GM12878 (cell line): ENCODE measurements at regions not wholly inside any gene's neighbourhood (a gene's known extent, or its start where the extent isn't known, plus 50 kb on each side); places are given as distances from the start of the nearest gene placed in this dataset.

Source experiments
- ATAC-seq: fragments of 200-7000 bp; cut with Tn5 transposase; 3 replicates; pipeline ENCODE4 v1.9.1; 2020; ENCODE audit warnings: mild to moderate bottlenecking, moderate library complexity
- BruUV-seq: library from RNA; stranded (reverse); fragments of 400-500 nt; replicated peaks from 2 replicates; lab custom pipeline; 2021; lab: Mats Ljungman, UMichigan
- CTCF ChIA-PET: fragments of 300-600 bp; sonication (Branson Sonifier 250); formaldehyde crosslinking; extraction: SDS; loops from one replicate; lab custom pipeline; 2021; ENCODE audit warnings: inconsistent platforms; lab: Yijun Ruan, JAX
- POLR2A ChIA-PET: fragments of 350-600 bp; formaldehyde crosslinking; extraction: SDS; loops from one replicate; lab custom pipeline; 2021; ENCODE audit warnings: inconsistent platforms; lab: Charles Lee
- RAD21 ChIA-PET: fragments of 300-600 bp; sonication (Branson Sonifier 250); formaldehyde crosslinking; loops from one replicate; lab custom pipeline; 2023; ENCODE audit warnings: antibody characterized with exemption; ENCODE audit not compliant: unreplicated experiment; lab: Charles Lee
- SMC1A ChIA-PET: fragments of 300-600 bp; sonication (Branson Sonifier 250); formaldehyde crosslinking; loops from one replicate; lab custom pipeline; 2023; ENCODE audit not compliant: unreplicated experiment, uncharacterized antibody; lab: Charles Lee
- DNase-seq: peaks from one replicate; pipeline ENCODE4 v3.0.0-alpha.2; 2011; ENCODE audit warnings: low read depth, low spot score
- FAIRE-seq: peaks from 3 replicates; lab custom pipeline; 2011; peaks lifted over from hg19 to GRCh38; lab: Jason Lieb, UNC
- H2AFZ ChIP-seq: 2 replicates; pipeline ENCODE4 v1.6.0; 2011; ENCODE audit warnings: low read depth, low read length, control low read depth; ENCODE audit not compliant: control insufficient read depth
- H3K27ac ChIP-seq: 2 replicates; pipeline ENCODE4 v1.5.1; 2011; ENCODE audit warnings: control low read depth; ENCODE audit not compliant: control insufficient read depth, insufficient read depth
- H3K27me3 ChIP-seq, 2 experiments: replicated peaks in 1 of 2; 2 replicates each; pipeline versions ENCODE4 v1.6.0 to v1.6.1; 2011; ENCODE audit warnings: low read length in 1 of 2; ENCODE audit not compliant: control insufficient read depth in 2 of 2, insufficient read depth in 2 of 2
- H3K36me3 ChIP-seq, 2 experiments: 2 replicates each; pipeline ENCODE4 v1.5.1; 2011; ENCODE audit warnings: low read length in 1 of 2; ENCODE audit not compliant: control insufficient read depth in 2 of 2, insufficient read depth in 2 of 2
- H3K4me1 ChIP-seq: 2 replicates; pipeline ENCODE4 v1.6.1; 2011; ENCODE audit warnings: mild to moderate bottlenecking, low read length, moderate library complexity, mixed read lengths; ENCODE audit not compliant: control insufficient read depth, insufficient read depth
- H3K4me2 ChIP-seq: 2 replicates; pipeline ENCODE4 v1.6.0; 2011; ENCODE audit warnings: control low read depth; ENCODE audit not compliant: control insufficient read depth, insufficient read depth
- H3K4me3 ChIP-seq: fragments of 200-600 bp; sonication (generic); 2 replicates; pipeline ENCODE4 v1.5.1; 2016
- H3K79me2 ChIP-seq: 2 replicates; pipeline ENCODE4 v1.6.0; 2011; ENCODE audit warnings: low read length; ENCODE audit not compliant: control insufficient read depth, insufficient read depth
- H3K9ac ChIP-seq: 2 replicates; pipeline ENCODE4 v1.8.0; 2011; ENCODE audit warnings: low read length, control low read depth, mixed read lengths; ENCODE audit not compliant: control insufficient read depth, insufficient read depth
- H3K9me3 ChIP-seq: replicated peaks from 3 replicates; pipeline ENCODE4 v1.5.1; 2011; ENCODE audit warnings: mild to moderate bottlenecking, low read length; ENCODE audit not compliant: control insufficient read depth, insufficient read depth
- H4K20me1 ChIP-seq: 2 replicates; pipeline ENCODE4 v1.6.0; 2011; ENCODE audit not compliant: control insufficient read depth, insufficient read depth
- ESRRA ChIP-seq: IDR thresholded peaks from 2 replicates; pipeline ENCODE4 v1.6.1; 2012; ENCODE audit warnings: mild to moderate bottlenecking, low read length, improper control_type of control experiment
- KDM1A ChIP-seq: fragments of 200-600 bp; sonication (generic); IDR thresholded peaks from 2 replicates; pipeline ENCODE4 v1.6.1; 2016; ENCODE audit warnings: borderline replicate concordance
- NR2C1 ChIP-seq: fragments of 450-650 bp; IDR thresholded peaks from 2 replicates; pipeline ENCODE4 v1.6.1; 2017; ENCODE audit warnings: antibody characterized with exemption, mild to moderate bottlenecking, moderate library complexity
- SP1 ChIP-seq: IDR thresholded peaks from one replicate; pipeline ENCODE4 v1.6.1; 2011; ENCODE audit warnings: low read depth, low read length
- TARDBP ChIP-seq: IDR thresholded peaks from 2 replicates; pipeline ENCODE4 v1.6.1; 2016; ENCODE audit warnings: borderline replicate concordance
- ZNF274 ChIP-seq: IDR thresholded peaks from one replicate; pipeline ENCODE4 v1.8.0; 2011; ENCODE audit not compliant: insufficient read length, insufficient read depth
- WGBS: methylation state at CpG from one replicate; pipeline ENCODE4 v1.1.6; 2016; ENCODE audit warnings: low lambda C conversion rate; ENCODE audit not compliant: insufficient replicate concordance, insufficient coverage; ENCODE audit errors: missing lambda C conversion rate; 5-methylcytosine and 5-hydroxymethylcytosine counted together
- in situ Hi-C: fragments of 300-500 bp; cut with MboI; formaldehyde crosslinking; loops from 9 replicates; pipeline ENCODE4 v1.14.3; 2018; ENCODE audit warnings: mixed read lengths
- intact Hi-C: fragments of 100-400 bp; cut with micrococcal nuclease; formaldehyde crosslinking; loops from one replicate; pipeline ENCODE4 v1.14.2; 2022; ENCODE audit not compliant: unreplicated experiment
- TF ChIP-seq, protein P1 (sequence below): fragments of 450-650 bp; IDR thresholded peaks from 2 replicates; pipeline ENCODE4 v1.6.1; 2017; ENCODE audit warnings: mild to moderate bottlenecking, moderate library complexity
- TF ChIP-seq, protein P2 (sequence below): IDR thresholded peaks from 2 replicates; pipeline ENCODE4 v1.6.1; 2011; ENCODE audit warnings: low read depth, low read length, improper control_type of control experiment, borderline replicate concordance
- TF ChIP-seq, protein P3 (sequence below): fragments of 450-650 bp; IDR thresholded peaks from 2 replicates; pipeline ENCODE4 v1.6.1; 2017; ENCODE audit warnings: mild to moderate bottlenecking, low read depth, inconsistent platforms; ENCODE audit not compliant: poor library complexity, severe bottlenecking
- TF ChIP-seq, protein P4 (sequence below): IDR thresholded peaks from 2 replicates; pipeline ENCODE4 v1.6.1; 2012; ENCODE audit warnings: low read depth, low read length, improper control_type of control experiment

DNA sequence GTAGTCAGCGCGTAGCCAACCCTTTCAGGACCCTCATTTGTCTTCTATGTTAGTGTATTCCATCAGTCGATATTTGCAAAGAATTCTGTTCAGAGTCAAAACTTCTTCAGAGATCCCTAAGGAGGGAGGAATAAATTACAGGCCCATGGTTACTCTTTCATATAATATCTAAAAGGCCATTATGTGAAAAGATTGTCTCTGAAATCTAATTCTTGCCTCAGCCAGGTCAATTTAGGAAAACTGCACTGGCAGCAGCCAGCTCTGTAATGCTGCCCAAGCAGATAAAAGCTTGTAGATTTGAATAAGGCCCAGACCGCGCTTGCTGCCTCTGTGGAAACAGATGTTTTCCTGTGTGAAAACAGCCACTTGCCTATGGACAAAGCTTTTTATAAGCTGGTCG lies 379.8 kb downstream of the CNTNAP4 start:
- WGBS: 34% methylated on average over 6 of the region's 6 CpGs
- Histone ChIP-seq H3K27ac (no peak overlapping the region), H3K27me3 (no peaks in the 10 kb centered on the region), H4K20me1 (no peaks in the 10 kb centered on the region), H3K36me3 (no peaks in the 10 kb centered on the region), H2AFZ (no peak overlapping the region), H3K9ac (no peak overlapping the region), H3K4me3 (no peak overlapping the region), H3K4me2 (no peak overlapping the region), H3K4me1 (no peaks in the 10 kb centered on the region), H3K79me2 (no peaks in the 10 kb centered on the region), H3K9me3 (no peaks in the 10 kb centered on the region)
- CTCF ChIA-PET: interaction anchor here (0.6 to 1.2 kb wide), 3 partner anchors 10 to 855 kb away, joined by 3 read pairs; no protein-coding TSS in a partner anchor
- POLR2A ChIA-PET: no interaction called here
- intact Hi-C loops (no loop called here), in situ Hi-C loops (no loop called here)
- RAD21 ChIA-PET: interaction anchor here (1.0 kb wide), 2 partner anchors 224 to 514 kb away, joined by 3 read pairs; no protein-coding TSS in a partner anchor
- DNase-seq: no peak
- BruUV-seq: no TSS peak
- ATAC-seq: no peak
- TF ChIP-seq KDM1A (no peak), TARDBP (no peak), ZNF274 (no peak), ESRRA (no peak), SP1 (no peak), NR2C1 (no peak)
- TF ChIP-seq, protein P1, sequence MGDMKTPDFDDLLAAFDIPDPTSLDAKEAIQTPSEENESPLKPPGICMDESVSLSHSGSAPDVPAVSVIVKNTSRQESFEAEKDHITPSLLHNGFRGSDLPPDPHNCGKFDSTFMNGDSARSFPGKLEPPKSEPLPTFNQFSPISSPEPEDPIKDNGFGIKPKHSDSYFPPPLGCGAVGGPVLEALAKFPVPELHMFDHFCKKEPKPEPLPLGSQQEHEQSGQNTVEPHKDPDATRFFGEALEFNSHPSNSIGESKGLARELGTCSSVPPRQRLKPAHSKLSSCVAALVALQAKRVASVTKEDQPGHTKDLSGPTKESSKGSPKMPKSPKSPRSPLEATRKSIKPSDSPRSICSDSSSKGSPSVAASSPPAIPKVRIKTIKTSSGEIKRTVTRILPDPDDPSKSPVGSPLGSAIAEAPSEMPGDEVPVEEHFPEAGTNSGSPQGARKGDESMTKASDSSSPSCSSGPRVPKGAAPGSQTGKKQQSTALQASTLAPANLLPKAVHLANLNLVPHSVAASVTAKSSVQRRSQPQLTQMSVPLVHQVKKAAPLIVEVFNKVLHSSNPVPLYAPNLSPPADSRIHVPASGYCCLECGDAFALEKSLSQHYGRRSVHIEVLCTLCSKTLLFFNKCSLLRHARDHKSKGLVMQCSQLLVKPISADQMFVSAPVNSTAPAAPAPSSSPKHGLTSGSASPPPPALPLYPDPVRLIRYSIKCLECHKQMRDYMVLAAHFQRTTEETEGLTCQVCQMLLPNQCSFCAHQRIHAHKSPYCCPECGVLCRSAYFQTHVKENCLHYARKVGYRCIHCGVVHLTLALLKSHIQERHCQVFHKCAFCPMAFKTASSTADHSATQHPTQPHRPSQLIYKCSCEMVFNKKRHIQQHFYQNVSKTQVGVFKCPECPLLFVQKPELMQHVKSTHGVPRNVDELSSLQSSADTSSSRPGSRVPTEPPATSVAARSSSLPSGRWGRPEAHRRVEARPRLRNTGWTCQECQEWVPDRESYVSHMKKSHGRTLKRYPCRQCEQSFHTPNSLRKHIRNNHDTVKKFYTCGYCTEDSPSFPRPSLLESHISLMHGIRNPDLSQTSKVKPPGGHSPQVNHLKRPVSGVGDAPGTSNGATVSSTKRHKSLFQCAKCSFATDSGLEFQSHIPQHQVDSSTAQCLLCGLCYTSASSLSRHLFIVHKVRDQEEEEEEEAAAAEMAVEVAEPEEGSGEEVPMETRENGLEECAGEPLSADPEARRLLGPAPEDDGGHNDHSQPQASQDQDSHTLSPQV: no peak
- TF ChIP-seq, protein P2, sequence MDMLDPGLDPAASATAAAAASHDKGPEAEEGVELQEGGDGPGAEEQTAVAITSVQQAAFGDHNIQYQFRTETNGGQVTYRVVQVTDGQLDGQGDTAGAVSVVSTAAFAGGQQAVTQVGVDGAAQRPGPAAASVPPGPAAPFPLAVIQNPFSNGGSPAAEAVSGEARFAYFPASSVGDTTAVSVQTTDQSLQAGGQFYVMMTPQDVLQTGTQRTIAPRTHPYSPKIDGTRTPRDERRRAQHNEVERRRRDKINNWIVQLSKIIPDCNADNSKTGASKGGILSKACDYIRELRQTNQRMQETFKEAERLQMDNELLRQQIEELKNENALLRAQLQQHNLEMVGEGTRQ: no peak
- TF ChIP-seq, protein P3, sequence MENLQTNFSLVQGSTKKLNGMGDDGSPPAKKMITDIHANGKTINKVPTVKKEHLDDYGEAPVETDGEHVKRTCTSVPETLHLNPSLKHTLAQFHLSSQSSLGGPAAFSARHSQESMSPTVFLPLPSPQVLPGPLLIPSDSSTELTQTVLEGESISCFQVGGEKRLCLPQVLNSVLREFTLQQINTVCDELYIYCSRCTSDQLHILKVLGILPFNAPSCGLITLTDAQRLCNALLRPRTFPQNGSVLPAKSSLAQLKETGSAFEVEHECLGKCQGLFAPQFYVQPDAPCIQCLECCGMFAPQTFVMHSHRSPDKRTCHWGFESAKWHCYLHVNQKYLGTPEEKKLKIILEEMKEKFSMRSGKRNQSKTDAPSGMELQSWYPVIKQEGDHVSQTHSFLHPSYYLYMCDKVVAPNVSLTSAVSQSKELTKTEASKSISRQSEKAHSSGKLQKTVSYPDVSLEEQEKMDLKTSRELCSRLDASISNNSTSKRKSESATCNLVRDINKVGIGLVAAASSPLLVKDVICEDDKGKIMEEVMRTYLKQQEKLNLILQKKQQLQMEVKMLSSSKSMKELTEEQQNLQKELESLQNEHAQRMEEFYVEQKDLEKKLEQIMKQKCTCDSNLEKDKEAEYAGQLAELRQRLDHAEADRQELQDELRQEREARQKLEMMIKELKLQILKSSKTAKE: no peak
- TF ChIP-seq, protein P4, sequence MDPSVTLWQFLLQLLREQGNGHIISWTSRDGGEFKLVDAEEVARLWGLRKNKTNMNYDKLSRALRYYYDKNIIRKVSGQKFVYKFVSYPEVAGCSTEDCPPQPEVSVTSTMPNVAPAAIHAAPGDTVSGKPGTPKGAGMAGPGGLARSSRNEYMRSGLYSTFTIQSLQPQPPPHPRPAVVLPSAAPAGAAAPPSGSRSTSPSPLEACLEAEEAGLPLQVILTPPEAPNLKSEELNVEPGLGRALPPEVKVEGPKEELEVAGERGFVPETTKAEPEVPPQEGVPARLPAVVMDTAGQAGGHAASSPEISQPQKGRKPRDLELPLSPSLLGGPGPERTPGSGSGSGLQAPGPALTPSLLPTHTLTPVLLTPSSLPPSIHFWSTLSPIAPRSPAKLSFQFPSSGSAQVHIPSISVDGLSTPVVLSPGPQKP: no peak
- no peak for FAIRE-seq
- SMC1A ChIA-PET: interaction anchor here (0.7 to 1.2 kb wide), 4 partner anchors 19 to 513 kb away, joined by 3 to 4 read pairs (median 4); no protein-coding TSS in a partner anchor
